HepG2 (cell line): ENCODE measurements at regions not wholly inside any gene's neighbourhood (a gene's known extent, or its start where the extent isn't known, plus 50 kb on each side); places are given as distances from the start of the nearest gene placed in this dataset.

Experiments
- ATAC-seq: fragments of 200-7000 bp; cut with Tn5 transposase; 3 replicates; pipeline ENCODE4 v1.9.1; 2020; ENCODE audit warnings: mild to moderate bottlenecking, moderate library complexity
- BruUV-seq: library from RNA; stranded (reverse); fragments of 400-500 nt; replicated peaks from 2 replicates; lab custom pipeline; 2021; lab: Mats Ljungman, UMichigan
- CTCF ChIA-PET: fragments of 300-600 bp; formaldehyde crosslinking; extraction: SDS; loops from one replicate; lab custom pipeline; 2021; ENCODE audit warnings: low total read pairs, inconsistent platforms, low intra/inter-chr PET ratio; lab: Yijun Ruan, JAX
- POLR2A ChIA-PET: fragments of 350-600 bp; sonication (Branson Sonifier 250); formaldehyde crosslinking; loops from one replicate; lab custom pipeline; 2020; ENCODE audit warnings: antibody characterized with exemption, inconsistent platforms; lab: Yijun Ruan, JAX
- DNase-seq: peaks from one replicate; pipeline ENCODE4 v3.0.0-alpha.2; 2015; ENCODE audit warnings: low spot score
- FAIRE-seq: peaks from 3 replicates; lab custom pipeline; 2011; peaks lifted over from hg19 to GRCh38; lab: Jason Lieb, UNC
- H2AFZ ChIP-seq: one replicate; pipeline ENCODE4 v1.6.1; 2011; ENCODE audit warnings: low read length, inconsistent platforms
- H3K27ac ChIP-seq: fragments of 300-600 bp; 3 replicates; pipeline ENCODE4 v1.8.0; 2011; ENCODE audit warnings: mixed run types, mild to moderate bottlenecking, mixed read lengths, low read length, inconsistent platforms; ENCODE audit not compliant: insufficient read depth; ENCODE audit errors: extremely low read length
- H3K27me3 ChIP-seq, 2 experiments: fragments of 200-600 bp in 1 of 2; 2 replicates in 1 of 2; 3 replicates in 1 of 2; pipeline versions ENCODE4 v1.6.0 to v1.8.0; 2011; ENCODE audit warnings: low read length in 2 of 2, mild to moderate bottlenecking in 2 of 2, moderate library complexity in 2 of 2, inconsistent platforms in 1 of 2; ENCODE audit not compliant: insufficient read depth in 2 of 2, control insufficient read depth in 1 of 2
- H3K36me3 ChIP-seq, 2 experiments: fragments of 200-600 bp in 1 of 2; replicated peaks in 1 of 2; 2 replicates in 1 of 2; 3 replicates in 1 of 2; pipeline versions ENCODE4 v1.5.1 to v1.8.0; 2011; ENCODE audit warnings: low read length in 2 of 2, inconsistent platforms in 1 of 2; ENCODE audit not compliant: insufficient read depth in 2 of 2, control insufficient read depth in 1 of 2
- H3K4me1 ChIP-seq: 2 replicates; pipeline ENCODE4 v1.5.1; 2012; ENCODE audit warnings: low read length, inconsistent platforms; ENCODE audit not compliant: insufficient read depth
- H3K4me2 ChIP-seq: 2 replicates; pipeline ENCODE4 v1.6.0; 2011; ENCODE audit warnings: low read depth, low read length, inconsistent platforms
- H3K4me3 ChIP-seq, 3 experiments: fragments of 200-600 bp in 1 of 3; sonication (generic), shearing (Covaris generic) in 1 of 3; replicated peaks in 1 of 3; 2 replicates each; pipeline ENCODE4 v1.5.1; 2011 to 2016; ENCODE audit warnings: low read length in 3 of 3, inconsistent platforms in 2 of 3, low read depth in 2 of 3, mild to moderate bottlenecking in 2 of 3, control low read depth in 1 of 3, mixed read lengths in 1 of 3; ENCODE audit not compliant: insufficient read depth in 1 of 3
- H3K79me2 ChIP-seq: one replicate; pipeline ENCODE4 v1.6.1; 2011; ENCODE audit warnings: low read length, inconsistent platforms; ENCODE audit not compliant: insufficient read depth
- H3K9ac ChIP-seq: 2 replicates; pipeline ENCODE4 v1.6.0; 2011; ENCODE audit warnings: mild to moderate bottlenecking, low read depth, low read length, inconsistent platforms; ENCODE audit not compliant: insufficient read depth
- H3K9me3 ChIP-seq: 2 replicates; pipeline ENCODE4 v1.5.1; 2012; ENCODE audit warnings: mild to moderate bottlenecking, low read length
- H4K20me1 ChIP-seq: 2 replicates; pipeline ENCODE4 v1.6.0; 2011; ENCODE audit warnings: inconsistent platforms, mild to moderate bottlenecking, low read length, moderate library complexity; ENCODE audit not compliant: insufficient read depth
- LCORL ChIP-seq, 2 experiments: fragments of 450-650 bp in 1 of 2; sonication (generic) in 1 of 2; formaldehyde crosslinking in 1 of 2; IDR thresholded peaks; 2 replicates each; pipeline versions ENCODE4 v1.5.0 to v1.6.1; 2017 to 2020; ENCODE audit warnings: antibody characterized with exemption in 1 of 2, missing genetic modification reagents in 1 of 2
- TOPORS ChIP-seq: sonication (generic); formaldehyde crosslinking; IDR thresholded peaks from 2 replicates; pipeline ENCODE4 v1.8.0; 2023; ENCODE audit warnings: mild to moderate bottlenecking, missing genetic modification reagents
- WIZ ChIP-seq: sonication (generic); formaldehyde crosslinking; IDR thresholded peaks from 2 replicates; pipeline ENCODE4 v1.5.1; 2020; ENCODE audit warnings: mild to moderate bottlenecking, missing genetic modification reagents
- ZFP1 ChIP-seq: IDR thresholded peaks from 2 replicates; pipeline ENCODE4 v1.6.1; 2016
- ZFYVE20 ChIP-seq: sonication (generic); formaldehyde crosslinking; IDR thresholded peaks from 2 replicates; pipeline ENCODE4 v1.8.0; 2023; ENCODE audit warnings: low read depth, mild to moderate bottlenecking, moderate library complexity, missing genetic modification reagents, borderline replicate concordance
- ZNF160 ChIP-seq: sonication (generic); formaldehyde crosslinking; IDR thresholded peaks from 2 replicates; pipeline ENCODE4 v1.8.0; 2022; ENCODE audit warnings: mild to moderate bottlenecking, inconsistent platforms, missing genetic modification reagents
- ZNF337 ChIP-seq: sonication (generic); formaldehyde crosslinking; IDR thresholded peaks from 2 replicates; pipeline ENCODE4 v1.5.1; 2020; ENCODE audit warnings: missing genetic modification reagents, low read depth, mild to moderate bottlenecking, borderline replicate concordance
- ZNF552 ChIP-seq: sonication (generic); formaldehyde crosslinking; IDR thresholded peaks from 2 replicates; pipeline ENCODE4 v1.9.0; 2022; ENCODE audit warnings: missing genetic modification reagents, mild to moderate bottlenecking, borderline replicate concordance
- ZNF563 ChIP-seq: sonication (generic); formaldehyde crosslinking; IDR thresholded peaks from 2 replicates; pipeline ENCODE4 v1.8.0; 2022; ENCODE audit warnings: mild to moderate bottlenecking, moderate library complexity, missing genetic modification reagents
- WGBS: methylation state at CpG from one replicate; pipeline ENCODE4 v1.1.6; 2017; ENCODE audit warnings: low lambda C conversion rate; 5-methylcytosine and 5-hydroxymethylcytosine counted together
- in situ Hi-C: cut with HindIII; loops from 2 replicates; pipeline ENCODE4 v1.10.0; 2017; ENCODE audit warnings: low pct_unique_long_range_greater_than_20kb; ENCODE audit not compliant: extremely low pct_ligation_motif_present
- intact Hi-C: fragments of 100-400 bp; cut with micrococcal nuclease; formaldehyde crosslinking; loops from one replicate; pipeline ENCODE4 v1.10.0; 2022; ENCODE audit not compliant: unreplicated experiment
- TF ChIP-seq, protein P1 (sequence below): sonication (generic); formaldehyde crosslinking; IDR thresholded peaks from 2 replicates; pipeline ENCODE4 v1.5.0; 2020; ENCODE audit warnings: missing genetic modification reagents
- TF ChIP-seq, protein P2 (sequence below): sonication (generic); formaldehyde crosslinking; IDR thresholded peaks from 2 replicates; pipeline ENCODE4; 2020; ENCODE audit warnings: missing genetic modification reagents, mild to moderate bottlenecking, borderline replicate concordance
- TF ChIP-seq, protein P3 (sequence below): sonication (generic); formaldehyde crosslinking; IDR thresholded peaks from 2 replicates; pipeline ENCODE4 v1.5.1; 2020; ENCODE audit warnings: mild to moderate bottlenecking, moderate library complexity, missing genetic modification reagents
- TF ChIP-seq, protein P4 (sequence below): sonication (generic); formaldehyde crosslinking; conservative IDR thresholded peaks from 2 replicates; pipeline ENCODE4 v1.8.0; 2022; ENCODE audit warnings: low read depth, missing genetic modification reagents
- TF ChIP-seq, protein P5 (sequence below): IDR thresholded peaks from 2 replicates; pipeline ENCODE4 v1.6.1; 2012; ENCODE audit warnings: low read depth, low read length, improper control_type of control experiment

DNA sequence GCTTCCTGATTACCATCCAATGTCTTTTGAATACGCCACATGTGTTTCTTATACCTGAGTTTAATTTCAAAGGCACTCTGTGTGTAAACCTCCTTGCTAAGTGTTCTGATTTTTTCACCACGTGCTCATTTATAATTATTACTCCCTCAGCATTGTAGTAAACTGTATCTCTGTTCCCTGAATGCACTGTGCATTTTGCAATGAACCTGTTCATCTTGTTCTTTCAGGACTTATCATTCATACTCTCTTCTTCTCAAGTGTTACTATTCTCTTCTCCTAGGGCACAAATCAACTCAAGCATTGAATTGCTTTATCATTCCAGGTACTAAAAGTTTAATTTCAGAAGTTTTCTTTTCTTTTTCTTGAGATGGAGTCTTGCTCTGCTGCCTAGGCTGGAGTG, 383.4 kb upstream of the TRIB2 start:
- H3K27ac ChIP-seq = no peak overlapping the region
- in situ Hi-C loops (no loop called here), intact Hi-C loops (no loop called here)
- no peak overlapping the region for H3K4me3 ChIP-seq
- FAIRE-seq (no peak), ATAC-seq (no peak), DNase-seq (no peak)
- no peaks in the 10 kb centered on the region for H3K4me1 ChIP-seq
- 28% methylated on average over 2 of the region's 2 CpGs for WGBS
- H4K20me1 ChIP-seq = no peaks in the 10 kb centered on the region
- no peak overlapping the region for H3K4me2 ChIP-seq
- H2AFZ ChIP-seq = no peak overlapping the region
- no peaks in the 10 kb centered on the region for H3K79me2 ChIP-seq
- CTCF ChIA-PET = no interaction called here
- H3K27me3 ChIP-seq = peaks cover 0 to 6% of the 10 kb centered on the region in 2 experiments; a peak in 2 of 5 replicates
- no peaks in the 10 kb centered on the region for H3K36me3 ChIP-seq
- POLR2A ChIA-PET = no interaction called here
- no peaks in the 10 kb centered on the region for H3K9me3 ChIP-seq
- H3K9ac ChIP-seq = no peak overlapping the region
- no TSS peak for BruUV-seq
- TF ChIP-seq, protein P1, sequence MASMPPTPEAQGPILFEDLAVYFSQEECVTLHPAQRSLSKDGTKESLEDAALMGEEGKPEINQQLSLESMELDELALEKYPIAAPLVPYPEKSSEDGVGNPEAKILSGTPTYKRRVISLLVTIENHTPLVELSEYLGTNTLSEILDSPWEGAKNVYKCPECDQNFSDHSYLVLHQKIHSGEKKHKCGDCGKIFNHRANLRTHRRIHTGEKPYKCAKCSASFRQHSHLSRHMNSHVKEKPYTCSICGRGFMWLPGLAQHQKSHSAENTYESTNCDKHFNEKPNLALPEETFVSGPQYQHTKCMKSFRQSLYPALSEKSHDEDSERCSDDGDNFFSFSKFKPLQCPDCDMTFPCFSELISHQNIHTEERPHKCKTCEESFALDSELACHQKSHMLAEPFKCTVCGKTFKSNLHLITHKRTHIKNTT = no peak
- no peak for TF ChIP-seq ZFP1 (CRISPR knock-in tag)
- TF ChIP-seq, protein P2, sequence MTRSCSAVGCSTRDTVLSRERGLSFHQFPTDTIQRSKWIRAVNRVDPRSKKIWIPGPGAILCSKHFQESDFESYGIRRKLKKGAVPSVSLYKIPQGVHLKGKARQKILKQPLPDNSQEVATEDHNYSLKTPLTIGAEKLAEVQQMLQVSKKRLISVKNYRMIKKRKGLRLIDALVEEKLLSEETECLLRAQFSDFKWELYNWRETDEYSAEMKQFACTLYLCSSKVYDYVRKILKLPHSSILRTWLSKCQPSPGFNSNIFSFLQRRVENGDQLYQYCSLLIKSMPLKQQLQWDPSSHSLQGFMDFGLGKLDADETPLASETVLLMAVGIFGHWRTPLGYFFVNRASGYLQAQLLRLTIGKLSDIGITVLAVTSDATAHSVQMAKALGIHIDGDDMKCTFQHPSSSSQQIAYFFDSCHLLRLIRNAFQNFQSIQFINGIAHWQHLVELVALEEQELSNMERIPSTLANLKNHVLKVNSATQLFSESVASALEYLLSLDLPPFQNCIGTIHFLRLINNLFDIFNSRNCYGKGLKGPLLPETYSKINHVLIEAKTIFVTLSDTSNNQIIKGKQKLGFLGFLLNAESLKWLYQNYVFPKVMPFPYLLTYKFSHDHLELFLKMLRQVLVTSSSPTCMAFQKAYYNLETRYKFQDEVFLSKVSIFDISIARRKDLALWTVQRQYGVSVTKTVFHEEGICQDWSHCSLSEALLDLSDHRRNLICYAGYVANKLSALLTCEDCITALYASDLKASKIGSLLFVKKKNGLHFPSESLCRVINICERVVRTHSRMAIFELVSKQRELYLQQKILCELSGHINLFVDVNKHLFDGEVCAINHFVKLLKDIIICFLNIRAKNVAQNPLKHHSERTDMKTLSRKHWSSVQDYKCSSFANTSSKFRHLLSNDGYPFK = no peak
- TF ChIP-seq LCORL (IDR thresholded peaks at IDR 0.05) = no peak
- TF ChIP-seq LCORL (CRISPR knock-in tag; IDR thresholded peaks at IDR 0.05) = no peak
- TF ChIP-seq WIZ = no peak
- TF ChIP-seq TOPORS = no peak
- TF ChIP-seq, protein P3, sequence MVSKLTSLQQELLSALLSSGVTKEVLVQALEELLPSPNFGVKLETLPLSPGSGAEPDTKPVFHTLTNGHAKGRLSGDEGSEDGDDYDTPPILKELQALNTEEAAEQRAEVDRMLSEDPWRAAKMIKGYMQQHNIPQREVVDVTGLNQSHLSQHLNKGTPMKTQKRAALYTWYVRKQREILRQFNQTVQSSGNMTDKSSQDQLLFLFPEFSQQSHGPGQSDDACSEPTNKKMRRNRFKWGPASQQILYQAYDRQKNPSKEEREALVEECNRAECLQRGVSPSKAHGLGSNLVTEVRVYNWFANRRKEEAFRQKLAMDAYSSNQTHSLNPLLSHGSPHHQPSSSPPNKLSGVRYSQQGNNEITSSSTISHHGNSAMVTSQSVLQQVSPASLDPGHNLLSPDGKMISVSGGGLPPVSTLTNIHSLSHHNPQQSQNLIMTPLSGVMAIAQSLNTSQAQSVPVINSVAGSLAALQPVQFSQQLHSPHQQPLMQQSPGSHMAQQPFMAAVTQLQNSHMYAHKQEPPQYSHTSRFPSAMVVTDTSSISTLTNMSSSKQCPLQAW (CRISPR knock-in tag) = no peak
- TF ChIP-seq, protein P4, sequence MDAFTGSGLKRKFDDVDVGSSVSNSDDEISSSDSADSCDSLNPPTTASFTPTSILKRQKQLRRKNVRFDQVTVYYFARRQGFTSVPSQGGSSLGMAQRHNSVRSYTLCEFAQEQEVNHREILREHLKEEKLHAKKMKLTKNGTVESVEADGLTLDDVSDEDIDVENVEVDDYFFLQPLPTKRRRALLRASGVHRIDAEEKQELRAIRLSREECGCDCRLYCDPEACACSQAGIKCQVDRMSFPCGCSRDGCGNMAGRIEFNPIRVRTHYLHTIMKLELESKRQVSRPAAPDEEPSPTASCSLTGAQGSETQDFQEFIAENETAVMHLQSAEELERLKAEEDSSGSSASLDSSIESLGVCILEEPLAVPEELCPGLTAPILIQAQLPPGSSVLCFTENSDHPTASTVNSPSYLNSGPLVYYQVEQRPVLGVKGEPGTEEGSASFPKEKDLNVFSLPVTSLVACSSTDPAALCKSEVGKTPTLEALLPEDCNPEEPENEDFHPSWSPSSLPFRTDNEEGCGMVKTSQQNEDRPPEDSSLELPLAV = no peak
- TF ChIP-seq ZFYVE20 (CRISPR knock-in tag) = no peak
- TF ChIP-seq ZNF160 (CRISPR knock-in tag) = no peak
- TF ChIP-seq ZNF337 (CRISPR knock-in tag) = no peak
- TF ChIP-seq ZNF552 (CRISPR knock-in tag) = no peak
- no peak for TF ChIP-seq ZNF563 (CRISPR knock-in tag)
- TF ChIP-seq, protein P5, sequence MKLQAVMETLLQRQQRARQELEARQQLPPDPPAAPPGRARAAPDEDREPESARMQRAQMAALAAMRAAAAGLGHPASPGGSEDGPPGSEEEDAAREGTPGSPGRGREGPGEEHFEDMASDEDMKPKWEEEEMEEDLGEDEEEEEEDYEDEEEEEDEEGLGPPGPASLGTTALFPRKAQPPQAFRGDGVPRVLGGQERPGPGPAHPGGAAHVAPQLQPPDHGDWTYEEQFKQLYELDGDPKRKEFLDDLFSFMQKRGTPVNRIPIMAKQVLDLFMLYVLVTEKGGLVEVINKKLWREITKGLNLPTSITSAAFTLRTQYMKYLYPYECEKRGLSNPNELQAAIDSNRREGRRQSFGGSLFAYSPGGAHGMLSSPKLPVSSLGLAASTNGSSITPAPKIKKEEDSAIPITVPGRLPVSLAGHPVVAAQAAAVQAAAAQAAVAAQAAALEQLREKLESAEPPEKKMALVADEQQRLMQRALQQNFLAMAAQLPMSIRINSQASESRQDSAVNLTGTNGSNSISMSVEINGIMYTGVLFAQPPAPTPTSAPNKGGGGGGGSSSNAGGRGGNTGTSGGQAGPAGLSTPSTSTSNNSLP = no peak
